ENCODE measurements at regions not wholly inside any gene's neighbourhood (a gene's known extent, or its start where the extent isn't known, plus 50 kb on each side); places are given as distances from the start of the nearest gene placed in this dataset.
A peak's percentile ranks its signal among the peaks of the same experiment; 100 is the strongest.
"Not testable (repeated sequence)": the region's sequence is repeated elsewhere in the genome, so short reads cannot be mapped to it uniquely, and the experiment has no call there.

GRCh38 chr5:105922080-105922479 lies 1748.7 kb downstream of the EFNA5 start:
- H3K9me3 ChIP-seq: no peaks in the 10 kb centered on the region
- H3K4me3 ChIP-seq: no peak overlapping the region
- no peaks in the 10 kb centered on the region for H3K36me3 ChIP-seq

GRCh38 chr5:105917189-105917588 lies 1753.5 kb downstream of the EFNA5 start:
- Histone ChIP-seq H3K4me3 (no peak overlapping the region), H3K9me3 (no peaks in the 10 kb centered on the region), H3K27me3 (no peaks in the 10 kb centered on the region), H3K36me3 (no peaks in the 10 kb centered on the region)
- DNase-seq: no peak

More at GRCh38 chr5:105922080-105922479, 1748.7 kb downstream of the EFNA5 start:
- no peaks in the 10 kb centered on the region for H3K27me3 ChIP-seq
- DNase-seq: no peak

- Histone ChIP-seq H3K36me3 (no peaks in the 10 kb centered on the region), H3K27me3 (no peaks in the 10 kb centered on the region), H3K4me3 (no peak overlapping the region), H3K9me3 (no peaks in the 10 kb centered on the region)
- no peak for DNase-seq
Observed at GRCh38 chr5:105907016-105907415, 1763.7 kb downstream of the EFNA5 start.

DNA sequence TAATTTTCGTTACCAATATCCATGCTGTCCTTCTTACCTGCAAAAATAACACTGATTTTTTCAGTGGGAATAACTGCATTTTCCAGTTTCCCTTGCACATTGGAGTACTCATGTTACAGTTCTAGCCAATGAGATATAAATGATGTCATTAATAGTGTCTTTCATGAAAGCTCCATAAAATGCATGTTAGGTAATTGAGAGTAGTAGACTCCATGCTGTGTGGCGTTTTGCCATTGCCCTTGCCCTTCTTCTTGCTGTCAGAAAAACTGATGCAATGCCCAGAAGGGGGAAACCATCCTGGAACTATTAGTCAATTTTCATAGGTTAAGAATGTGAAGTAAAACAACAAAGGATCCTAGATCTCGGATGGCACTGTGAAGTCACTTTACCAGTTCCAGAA lies 1765.3 kb downstream of the EFNA5 start:
- H3K36me3 ChIP-seq: no peaks in the 10 kb centered on the region
- peak; percentile 49 for DNase-seq
- no peaks in the 10 kb centered on the region for H3K9me3 ChIP-seq
- no peaks in the 10 kb centered on the region for H3K27me3 ChIP-seq
- H3K4me3 ChIP-seq: no peak overlapping the region

GRCh38 chr5:105903069-105903468 lies 1767.7 kb downstream of the EFNA5 start:
- Histone ChIP-seq H3K36me3 (no peaks in the 10 kb centered on the region), H3K9me3 (no peaks in the 10 kb centered on the region), H3K27me3 (no peaks in the 10 kb centered on the region), H3K4me3 (no peak overlapping the region)
- DNase-seq: no peak

DNA sequence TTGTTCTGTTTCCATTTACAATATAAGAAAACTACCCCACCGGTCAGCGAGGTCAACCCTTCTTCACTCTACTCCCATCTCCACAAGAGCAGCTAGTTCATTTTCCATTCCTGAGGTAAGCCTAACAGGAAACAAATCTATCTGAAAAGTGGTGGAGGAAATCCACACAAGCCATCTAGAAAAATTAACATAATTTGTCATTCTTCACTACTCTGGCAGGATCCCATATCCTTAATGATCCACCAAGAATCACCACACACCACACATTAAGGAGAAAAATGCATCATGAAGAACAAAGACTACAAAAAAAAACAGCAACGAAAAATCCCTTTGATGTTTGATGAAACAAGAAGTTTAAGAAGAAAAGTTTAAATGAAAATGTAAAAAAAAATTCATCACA lies 1771.0 kb downstream of the EFNA5 start:
- Histone ChIP-seq H3K9me3 (no peaks in the 10 kb centered on the region), H3K4me3 (no peak overlapping the region), H3K27me3 (no peaks in the 10 kb centered on the region), H3K36me3 (no peaks in the 10 kb centered on the region)
- no peak for DNase-seq

DNA sequence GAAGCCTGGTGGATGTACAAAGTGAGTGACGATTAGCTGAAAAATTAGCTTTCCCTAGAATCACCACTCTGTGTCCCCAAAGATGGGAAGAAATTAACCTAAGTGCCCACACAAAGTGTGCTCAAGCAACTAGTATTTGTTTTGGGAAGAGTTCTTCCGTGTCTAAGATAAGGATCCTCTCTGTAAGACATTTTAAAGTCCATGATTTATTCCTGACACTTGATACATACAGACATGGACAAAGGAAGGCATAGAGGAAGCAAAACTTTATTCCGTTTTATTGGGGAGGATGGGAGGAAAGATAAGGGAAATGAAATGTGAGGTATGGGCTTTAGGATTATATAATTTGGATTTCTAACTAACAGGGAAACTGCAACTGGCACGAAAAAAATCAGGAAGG lies 1772.6 kb downstream of the EFNA5 start:
- Histone ChIP-seq H3K9me3 (no peaks in the 10 kb centered on the region), H3K36me3 (no peaks in the 10 kb centered on the region), H3K27me3 (no peaks in the 10 kb centered on the region), H3K4me3 (no peak overlapping the region)
- no peak for DNase-seq

DNA sequence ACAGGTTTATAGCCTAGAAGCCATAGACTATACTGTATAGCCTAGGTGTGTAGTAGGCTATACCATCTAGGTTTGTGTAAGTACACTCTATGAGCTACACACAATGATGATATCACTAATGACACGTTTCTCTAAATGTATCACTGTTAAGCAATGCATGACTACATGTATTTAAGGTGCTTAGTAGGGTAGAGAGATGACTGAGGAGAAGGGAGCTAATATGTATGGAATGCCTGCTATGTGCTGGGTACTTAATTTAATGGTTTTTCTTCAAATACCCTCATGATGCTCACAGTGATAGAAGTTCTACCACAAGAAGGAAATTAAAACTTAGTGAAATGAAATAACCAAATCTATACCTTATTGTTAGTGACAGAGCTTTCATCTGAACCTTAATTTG lies 1785.5 kb downstream of the EFNA5 start:
- Histone ChIP-seq H3K36me3 (no peaks in the 10 kb centered on the region), H3K4me3 (no peak overlapping the region), H3K27me3 (no peaks in the 10 kb centered on the region), H3K9me3 (no peaks in the 10 kb centered on the region)
- no peak for DNase-seq

DNA sequence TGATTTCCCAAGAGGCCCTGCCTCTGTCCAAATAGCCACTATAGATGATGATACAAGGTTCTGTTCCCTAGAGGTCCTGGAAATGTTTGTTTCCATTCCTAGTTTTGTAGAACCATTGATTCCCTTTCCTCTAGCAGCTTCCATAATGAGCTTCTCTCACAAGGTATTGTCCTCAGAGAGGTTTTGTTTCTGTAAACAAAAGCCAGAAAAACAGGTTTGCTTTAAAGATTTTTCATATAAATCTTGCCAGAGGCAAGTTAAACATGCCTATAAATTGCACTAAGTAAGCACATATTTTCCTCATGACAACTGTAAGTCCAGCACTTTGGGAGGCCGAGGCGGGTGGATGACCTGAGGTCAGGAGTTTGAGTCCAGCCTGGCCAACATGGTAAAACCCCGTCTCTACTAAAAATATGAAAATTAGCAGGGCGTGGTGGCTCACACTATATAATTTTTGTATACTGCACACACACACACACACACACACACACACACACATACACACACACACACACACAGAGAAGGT lies 1787.7 kb downstream of the EFNA5 start:
- no peaks in the 10 kb centered on the region for H3K9me3 ChIP-seq
- DNase-seq: no peak
- no peak overlapping the region for H3K4me3 ChIP-seq
- no peaks in the 10 kb centered on the region for H3K27me3 ChIP-seq
- H3K36me3 ChIP-seq: no peaks in the 10 kb centered on the region

- H3K9me3 ChIP-seq: no peaks in the 10 kb centered on the region
- H3K36me3 ChIP-seq: no peaks in the 10 kb centered on the region
- no peaks in the 10 kb centered on the region for H3K27me3 ChIP-seq
- no peak for DNase-seq
- no peak overlapping the region for H3K4me3 ChIP-seq
Observed at GRCh38 chr5:105878402-105878801, 1792.3 kb downstream of the EFNA5 start.

GRCh38 chr5:105877592-105877991 lies 1793.1 kb downstream of the EFNA5 start:
- DNase-seq: no peak
- no peaks in the 10 kb centered on the region for H3K36me3 ChIP-seq
- H3K27me3 ChIP-seq: no peaks in the 10 kb centered on the region

DNA sequence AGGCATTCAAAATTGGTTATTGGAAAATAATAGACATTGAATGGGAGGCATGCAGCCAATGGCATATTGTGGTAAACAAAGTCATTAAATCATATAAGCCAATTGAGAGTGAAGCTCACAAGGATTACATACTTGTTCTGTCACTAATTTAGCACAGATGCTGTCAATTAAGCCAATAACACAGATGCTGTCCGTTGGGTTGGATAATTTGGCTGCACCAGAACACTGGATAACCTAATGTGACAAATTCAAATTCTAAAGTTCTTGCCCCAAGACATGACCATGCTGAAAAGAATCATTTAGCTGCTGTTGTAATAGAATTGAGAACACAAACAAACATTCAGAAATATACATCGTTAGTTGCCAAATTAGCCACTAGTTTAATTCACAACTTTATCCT lies 1796.4 kb downstream of the EFNA5 start:
- no peaks in the 10 kb centered on the region for H3K9me3 ChIP-seq
- DNase-seq: no peak
- H3K36me3 ChIP-seq: no peaks in the 10 kb centered on the region
- no peaks in the 10 kb centered on the region for H3K27me3 ChIP-seq
- H3K4me3 ChIP-seq: no peak overlapping the region

More at GRCh38 chr5:105877592-105877991, 1793.1 kb downstream of the EFNA5 start:
- H3K4me3 ChIP-seq: no peak overlapping the region
- no peaks in the 10 kb centered on the region for H3K9me3 ChIP-seq

DNA sequence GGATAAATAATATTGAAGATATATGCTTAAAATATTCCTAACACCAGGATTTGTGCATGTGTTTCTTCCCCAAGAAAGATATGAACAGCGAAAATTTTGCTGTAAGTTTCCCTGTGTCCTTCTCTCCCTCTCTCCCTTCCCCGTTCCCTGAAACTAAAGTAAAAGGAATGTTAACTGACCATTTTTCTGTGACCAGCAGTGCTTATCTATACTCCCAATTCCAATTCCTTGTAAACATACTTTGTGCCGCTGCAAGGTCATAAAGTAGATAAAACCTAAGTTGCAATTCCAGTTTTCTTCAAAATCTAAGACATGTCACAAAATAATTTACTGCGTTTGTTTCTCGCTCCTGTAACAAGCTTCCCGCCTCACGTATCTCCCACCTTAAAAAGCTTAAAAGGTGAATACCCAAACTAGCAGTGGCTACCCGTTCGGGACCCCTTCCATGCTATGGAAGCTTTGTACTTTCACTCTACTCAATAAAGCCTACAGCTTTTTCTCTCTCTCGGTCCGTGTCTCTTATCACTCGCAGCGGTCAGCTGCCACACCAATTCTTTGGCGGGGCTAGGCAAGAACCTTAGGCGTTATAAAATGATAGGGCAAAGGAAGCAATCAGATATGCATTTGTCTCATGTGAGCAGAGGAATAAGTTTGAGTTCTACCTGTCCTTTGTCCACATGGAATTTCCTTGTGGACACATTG lies 1798.0 kb downstream of the EFNA5 start:
- DNase-seq: no peak
- H3K27me3 ChIP-seq: no peaks in the 10 kb centered on the region
- H3K9me3 ChIP-seq: no peaks in the 10 kb centered on the region
- H3K36me3 ChIP-seq: no peaks in the 10 kb centered on the region
- H3K4me3 ChIP-seq: no peak overlapping the region

DNA sequence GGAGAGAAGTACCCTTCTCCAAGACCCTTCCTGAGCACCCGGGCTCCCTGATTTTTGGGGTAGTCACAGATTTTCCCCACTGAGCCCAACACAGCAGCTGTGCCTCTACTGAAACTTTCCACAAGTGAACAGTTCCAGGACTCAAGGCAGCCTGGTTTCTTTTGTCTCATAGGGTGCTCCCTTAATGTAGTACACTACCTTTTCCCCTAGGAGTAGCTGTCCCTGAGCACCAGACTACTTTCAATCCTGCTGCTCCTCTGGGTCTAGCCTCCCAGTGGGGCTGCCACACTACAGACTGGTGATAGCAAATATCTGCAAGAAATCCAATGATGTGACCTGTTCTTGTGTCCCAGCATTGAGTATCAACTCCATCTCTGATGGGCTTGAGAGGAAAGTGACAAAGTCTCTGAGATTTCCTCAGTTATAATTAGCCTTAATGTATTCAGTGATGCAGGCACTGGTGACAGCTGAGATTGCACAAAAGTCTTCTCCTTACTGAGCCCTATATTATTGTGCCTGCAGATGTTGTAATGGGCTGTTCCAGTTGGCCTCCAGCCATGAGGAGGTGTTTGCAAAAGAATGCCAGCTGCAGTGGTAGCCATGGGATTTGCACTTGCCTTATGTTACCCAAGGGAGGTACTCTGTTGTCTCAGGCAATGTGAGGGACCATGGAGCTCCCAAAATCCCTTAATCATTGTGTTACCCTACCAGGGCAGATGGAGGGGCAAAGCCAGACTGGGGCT lies 1802.5 kb downstream of the EFNA5 start:
- no peak overlapping the region for H3K4me3 ChIP-seq
- no peaks in the 10 kb centered on the region for H3K36me3 ChIP-seq
- DNase-seq: no peak
- H3K9me3 ChIP-seq: peaks cover 5% of the 10 kb centered on the region; the same call in 1 of the 2 replicates
- H3K27me3 ChIP-seq: no peaks in the 10 kb centered on the region

DNA sequence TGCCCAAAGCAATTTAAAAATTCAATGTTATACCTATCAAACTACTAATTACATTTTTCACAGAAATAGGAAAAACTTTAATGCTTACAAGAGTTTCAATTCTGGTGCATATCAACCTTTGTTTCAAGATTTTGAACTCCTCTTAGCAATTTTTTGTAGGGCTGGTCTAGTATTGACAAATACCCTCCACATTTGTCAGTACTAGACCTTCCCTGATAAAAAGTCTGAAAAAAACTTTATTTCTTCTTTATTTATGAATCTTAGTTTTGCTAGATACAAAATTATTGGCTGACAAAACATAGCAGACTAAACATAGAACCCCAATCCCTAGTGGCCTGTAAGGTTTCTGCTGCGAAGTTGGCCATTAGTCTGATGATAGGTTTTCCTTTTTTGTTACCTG lies 1804.9 kb downstream of the EFNA5 start:
- Histone ChIP-seq H3K4me3 (no peak overlapping the region), H3K27me3 (no peaks in the 10 kb centered on the region), H3K9me3 (peaks cover 8% of the 10 kb centered on the region; the same call in 1 of the 2 replicates), H3K36me3 (no peaks in the 10 kb centered on the region)
- no peak for DNase-seq

GRCh38 chr5:105859350-105859749 lies 1811.4 kb downstream of the EFNA5 start:
- H3K9me3 ChIP-seq, DNase-seq: not testable (repeated sequence)

GRCh38 chr5:105849701-105850100 lies 1821.0 kb downstream of the EFNA5 start:
- Histone ChIP-seq H3K9me3 (no peaks in the 10 kb centered on the region), H3K27me3 (no peaks in the 10 kb centered on the region), H3K4me3 (no peak overlapping the region), H3K36me3 (no peaks in the 10 kb centered on the region)
- no peak for DNase-seq

More at GRCh38 chr5:105859350-105859749, 1811.4 kb downstream of the EFNA5 start:
- not testable (repeated sequence) for H3K27me3 ChIP-seq, H3K4me3 ChIP-seq, H3K36me3 ChIP-seq

DNA sequence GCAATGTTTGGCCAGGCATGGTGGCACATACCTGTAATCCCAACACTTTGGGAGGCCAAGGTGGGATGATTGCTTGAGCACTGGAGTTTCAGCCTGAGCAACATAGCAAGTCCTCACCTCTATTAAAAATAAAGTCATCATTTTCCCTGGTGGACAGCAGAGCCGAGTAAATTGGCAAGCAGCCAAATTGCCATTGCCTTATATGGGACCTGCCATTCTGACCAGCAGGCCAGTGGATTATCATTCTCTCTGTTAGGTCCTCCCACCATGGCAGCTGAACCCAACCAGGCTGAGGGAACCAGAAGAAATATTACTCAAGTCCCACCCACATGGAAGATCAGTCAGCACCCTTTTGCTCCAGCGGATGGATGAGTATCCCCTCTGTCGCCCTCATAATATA lies 1829.9 kb downstream of the EFNA5 start:
- Histone ChIP-seq H3K4me3 (no peak overlapping the region), H3K36me3 (no peaks in the 10 kb centered on the region), H3K9me3 (peaks cover 4% of the 10 kb centered on the region; the same call in 1 of the 2 replicates), H3K27me3 (no peaks in the 10 kb centered on the region)
- DNase-seq: no peak

All from MG63 (cell line).